ENCODE measurements at regions not wholly inside any gene's neighbourhood (a gene's known extent, or its start where the extent isn't known, plus 50 kb on each side); places are given as distances from the start of the nearest gene placed in this dataset.

DNA sequence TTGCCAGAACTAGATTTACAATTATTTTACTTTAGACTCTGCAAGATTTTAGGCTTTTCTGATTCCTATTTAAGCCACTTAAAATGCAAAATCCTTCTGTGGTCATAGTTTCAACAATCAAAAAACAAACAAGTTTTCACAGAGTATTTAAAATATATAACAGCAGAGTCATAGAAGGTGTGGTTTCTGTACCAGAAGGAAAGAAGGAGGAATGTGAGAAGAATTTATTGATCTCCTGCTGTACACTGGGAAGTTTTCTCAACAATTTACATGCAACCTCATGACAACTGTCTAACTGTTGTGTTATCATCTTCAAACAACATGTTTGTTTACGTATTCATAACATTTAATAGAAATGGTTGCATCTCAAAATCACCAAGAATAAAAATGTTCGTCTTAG is 102.3 kb upstream of the CEP126 start:
- ATAC-seq = no peak
- H3K79me2 ChIP-seq (ENCODE audit: insufficient read depth, low read length) = no peaks in the 10 kb centered on the region
- H3K27me3 ChIP-seq (ENCODE audit: insufficient read depth, low read length) = no peaks in the 10 kb centered on the region
- no peak for DNase-seq (ENCODE audit: low read depth, low spot score)
- intact Hi-C loops (cut with micrococcal nuclease) = no loop called here
- ChIA-PET POLR2A (no interaction called here), RAD21 (ENCODE audit: low non-redundant PET in 1 of 2, low total read pairs in 2 of 2, uncharacterized antibody in 2 of 2, unreplicated experiment in 2 of 2) (no interaction called here), CTCF (no interaction called here)
- H3K27ac ChIP-seq (ENCODE audit: low read depth, low read length) = no peak overlapping the region
- no peaks in the 10 kb centered on the region for H3K9me3 ChIP-seq (ENCODE audit: control insufficient read depth in 1 of 2, insufficient read depth in 1 of 2, low read depth in 1 of 2, low read length in 2 of 2)
- no peaks in the 10 kb centered on the region for H3K9me2 ChIP-seq (ENCODE audit: insufficient read depth)
- no peak overlapping the region for H3K9ac ChIP-seq (ENCODE audit: low read length)
- no peak for TF ChIP-seq SRF (IDR thresholded peaks at IDR 0.05; ENCODE audit: low read depth)
- no peak for TF ChIP-seq SIN3A (IDR thresholded peaks at IDR 0.05; ENCODE audit: low read depth)
- no peak for TF ChIP-seq CBX3 (IDR thresholded peaks at IDR 0.05; ENCODE audit: low read depth)
- no peak for TF ChIP-seq ZNF274 (IDR thresholded peaks at IDR 0.05; ENCODE audit: low read depth, low read length)
- no peak for TF ChIP-seq EZH2phosphoT487 (IDR thresholded peaks at IDR 0.05; ENCODE audit: borderline replicate concordance)
- H3K4me3 ChIP-seq (replicated peaks in 1 of 2; ENCODE audit: low read depth in 1 of 2, low read length in 2 of 2) = no peak overlapping the region
- no peaks in the 10 kb centered on the region for H3K4me1 ChIP-seq (ENCODE audit: control insufficient read depth in 1 of 2, insufficient read depth in 2 of 2, low read length in 2 of 2)
- no TSS peak for BruUV-seq (replicated peaks)
- H2AFZ ChIP-seq (ENCODE audit: low read depth, low read length, poor library complexity, severe bottlenecking) = no peak overlapping the region
- no peak overlapping the region for H3K4me2 ChIP-seq (ENCODE audit: low read length)
- H3K36me3 ChIP-seq (ENCODE audit: control insufficient read depth in 1 of 2, insufficient read depth in 2 of 2, low read length in 2 of 2) = no peaks in the 10 kb centered on the region
- H4K20me1 ChIP-seq (ENCODE audit: insufficient read depth) = no peaks in the 10 kb centered on the region

DNA sequence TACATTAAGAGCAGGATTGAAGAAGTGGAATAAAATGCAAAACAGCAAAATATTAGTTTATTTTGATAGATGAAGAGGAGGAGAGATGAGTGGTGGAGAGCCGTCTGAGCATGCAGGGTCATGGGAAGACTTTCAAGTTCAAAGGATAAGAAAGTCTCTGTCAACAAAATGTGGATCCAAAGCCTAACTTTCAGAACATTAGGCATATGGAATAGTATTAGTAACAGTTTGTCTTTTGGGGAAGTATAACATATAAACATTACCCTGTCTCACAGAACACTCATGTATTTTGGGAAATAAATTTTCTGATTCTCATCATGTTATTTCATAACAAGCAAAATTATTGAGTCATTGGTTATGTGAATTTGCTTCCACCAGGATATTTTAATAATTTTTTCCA is 104.3 kb upstream of the CEP126 start:
- CTCF ChIA-PET = no interaction called here
- no TSS peak for BruUV-seq (replicated peaks)

More for the DNA sequence above, 104.3 kb upstream of the CEP126 start:
- TF ChIP-seq FOSL1 (IDR thresholded peaks at IDR 0.05; ENCODE audit: low read depth) = no peak
- TF ChIP-seq, protein P1, sequence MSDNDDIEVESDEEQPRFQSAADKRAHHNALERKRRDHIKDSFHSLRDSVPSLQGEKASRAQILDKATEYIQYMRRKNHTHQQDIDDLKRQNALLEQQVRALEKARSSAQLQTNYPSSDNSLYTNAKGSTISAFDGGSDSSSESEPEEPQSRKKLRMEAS (IDR thresholded peaks at IDR 0.05) = no peak
- TF ChIP-seq TCF7L2 (IDR thresholded peaks at IDR 0.05; ENCODE audit: borderline replicate concordance, extremely low read depth, insufficient read depth, insufficient read length) = no peak
- TF ChIP-seq ELF1 (IDR thresholded peaks at IDR 0.05; ENCODE audit: borderline replicate concordance, low read depth) = no peak
- Histone ChIP-seq H3K4me3 (replicated peaks in 1 of 2; ENCODE audit: low read depth in 1 of 2, low read length in 2 of 2) (no peak overlapping the region), H3K27ac (ENCODE audit: low read depth, low read length) (no peak overlapping the region), H3K9me2 (ENCODE audit: insufficient read depth) (no peaks in the 10 kb centered on the region), H3K36me3 (ENCODE audit: control insufficient read depth in 1 of 2, insufficient read depth in 2 of 2, low read length in 2 of 2) (no peaks in the 10 kb centered on the region), H3K4me1 (ENCODE audit: control insufficient read depth in 1 of 2, insufficient read depth in 2 of 2, low read length in 2 of 2) (no peaks in the 10 kb centered on the region), H3K4me2 (ENCODE audit: low read length) (no peak overlapping the region), H3K9me3 (ENCODE audit: control insufficient read depth in 1 of 2, insufficient read depth in 1 of 2, low read depth in 1 of 2, low read length in 2 of 2) (no peaks in the 10 kb centered on the region), H3K79me2 (ENCODE audit: insufficient read depth, low read length) (no peaks in the 10 kb centered on the region), H2AFZ (ENCODE audit: low read depth, low read length, poor library complexity, severe bottlenecking) (no peak overlapping the region), H3K9ac (ENCODE audit: low read length) (no peak overlapping the region), H3K27me3 (ENCODE audit: insufficient read depth, low read length) (no peaks in the 10 kb centered on the region), H4K20me1 (ENCODE audit: insufficient read depth) (no peaks in the 10 kb centered on the region)
- ChIA-PET POLR2A (no interaction called here), RAD21 (ENCODE audit: low non-redundant PET in 1 of 2, low total read pairs in 2 of 2, uncharacterized antibody in 2 of 2, unreplicated experiment in 2 of 2) (no interaction called here)
- ATAC-seq (no peak), DNase-seq (ENCODE audit: low read depth, low spot score) (no peak)
- intact Hi-C loops (cut with micrococcal nuclease) = no loop called here
